ENCODE measurements at regions not wholly inside any gene's neighbourhood (a gene's known extent, or its start where the extent isn't known, plus 50 kb on each side); places are given as distances from the start of the nearest gene placed in this dataset.
"Not testable (repeated sequence)": the region's sequence is repeated elsewhere in the genome, so short reads cannot be mapped to it uniquely, and the experiment has no call there.

DNA sequence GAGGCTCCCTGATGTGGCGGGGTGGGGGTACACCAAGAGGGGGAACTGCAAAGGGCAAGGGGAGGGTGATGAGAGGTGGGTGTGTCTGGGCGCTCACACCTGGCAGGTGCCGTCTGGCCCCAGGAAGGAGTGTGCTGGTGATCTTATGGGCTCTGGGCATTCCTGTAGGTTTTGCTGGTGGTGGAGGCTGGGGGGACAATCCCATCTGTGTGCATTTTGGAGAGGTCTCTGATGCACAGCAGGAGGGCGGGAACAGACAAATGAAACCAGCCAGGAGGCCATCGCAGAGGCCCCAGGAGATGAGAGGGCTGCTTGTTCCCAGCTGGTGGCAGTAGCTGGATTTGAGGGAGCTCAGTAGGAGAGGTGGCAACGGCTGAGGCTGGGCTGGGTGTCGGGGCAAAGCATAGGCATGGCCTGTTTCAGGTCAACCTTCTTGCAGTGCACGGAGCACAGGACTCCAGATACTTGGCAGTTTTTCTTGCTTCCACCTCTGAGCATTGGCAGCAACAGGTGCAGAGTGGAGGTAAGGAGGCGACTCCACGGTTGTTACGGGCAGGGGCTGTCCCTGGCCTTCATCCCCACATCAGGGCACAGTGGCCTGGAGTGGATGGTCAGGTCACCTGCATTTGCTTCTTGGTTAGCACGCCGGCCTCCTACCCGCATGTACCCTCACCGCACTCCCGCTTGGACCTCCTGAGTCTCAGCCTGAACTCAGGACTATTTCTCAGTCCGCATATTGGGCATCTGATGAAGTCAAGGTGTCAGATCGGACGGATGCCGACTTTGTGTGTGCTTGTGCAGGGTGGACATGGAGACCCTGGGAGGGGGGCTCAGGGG is 194.2 kb upstream of the HDAC4 start:
- no peak for DNase-seq

- no peak for DNase-seq
Observed at GRCh38 chr2:239594019-239594771, 193.4 kb upstream of the HDAC4 start.

DNA sequence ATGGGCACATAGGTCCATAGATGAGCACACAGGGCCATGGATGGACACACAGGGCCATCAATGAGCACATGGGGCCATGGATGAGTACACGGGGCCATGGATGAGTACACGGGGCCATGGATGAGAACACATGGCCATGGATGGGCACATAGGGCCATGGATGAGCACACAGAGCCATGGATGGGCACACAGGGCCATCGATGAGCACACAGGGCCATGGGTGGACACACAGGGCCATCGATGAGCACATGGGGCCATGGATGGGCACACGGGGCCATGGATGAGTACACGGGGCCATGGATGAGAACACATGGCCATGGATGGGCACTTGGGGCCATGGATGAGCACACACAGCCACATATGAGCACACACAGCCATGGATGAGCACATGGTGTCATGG is 192.6 kb upstream of the HDAC4 start:
- DNase-seq: no peak

DNA sequence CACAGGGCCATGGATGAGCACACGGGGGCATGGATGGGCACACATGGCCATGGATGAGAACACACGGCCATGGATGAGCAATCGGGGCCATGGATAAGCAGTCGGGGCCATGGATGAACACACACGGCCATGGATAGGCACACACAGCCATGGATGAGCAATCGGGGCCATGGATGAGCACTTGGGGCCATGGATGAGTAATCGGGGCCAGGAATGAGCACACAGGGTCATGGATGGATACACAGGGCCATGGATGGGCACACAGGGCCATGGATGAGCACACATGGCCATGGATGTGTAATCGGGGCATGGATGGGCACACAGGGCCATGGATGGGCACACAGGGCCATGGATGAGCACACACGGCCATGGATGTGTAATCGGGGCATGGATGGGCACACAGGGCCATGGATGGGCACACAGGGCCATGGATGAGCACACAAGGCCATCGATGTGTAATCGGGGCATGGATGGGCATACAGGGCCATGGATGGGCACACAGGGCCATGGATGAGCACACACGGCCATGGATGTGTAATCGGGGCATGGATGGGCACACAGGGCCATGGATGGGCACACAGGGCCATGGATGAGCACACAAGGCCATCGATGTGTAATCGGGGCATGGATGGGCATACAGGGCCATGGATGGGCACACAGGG is 191.9 kb upstream of the HDAC4 start:
- DNase-seq: not testable (repeated sequence)

- DNase-seq: no peak
Observed at GRCh38 chr2:239590995-239591915, 190.4 kb upstream of the HDAC4 start.

- no peak for DNase-seq
Observed at GRCh38 chr2:239590276-239590675, 189.5 kb upstream of the HDAC4 start.

- DNase-seq: no peak
Observed at GRCh38 chr2:239589833-239590232, 189.0 kb upstream of the HDAC4 start.

DNA sequence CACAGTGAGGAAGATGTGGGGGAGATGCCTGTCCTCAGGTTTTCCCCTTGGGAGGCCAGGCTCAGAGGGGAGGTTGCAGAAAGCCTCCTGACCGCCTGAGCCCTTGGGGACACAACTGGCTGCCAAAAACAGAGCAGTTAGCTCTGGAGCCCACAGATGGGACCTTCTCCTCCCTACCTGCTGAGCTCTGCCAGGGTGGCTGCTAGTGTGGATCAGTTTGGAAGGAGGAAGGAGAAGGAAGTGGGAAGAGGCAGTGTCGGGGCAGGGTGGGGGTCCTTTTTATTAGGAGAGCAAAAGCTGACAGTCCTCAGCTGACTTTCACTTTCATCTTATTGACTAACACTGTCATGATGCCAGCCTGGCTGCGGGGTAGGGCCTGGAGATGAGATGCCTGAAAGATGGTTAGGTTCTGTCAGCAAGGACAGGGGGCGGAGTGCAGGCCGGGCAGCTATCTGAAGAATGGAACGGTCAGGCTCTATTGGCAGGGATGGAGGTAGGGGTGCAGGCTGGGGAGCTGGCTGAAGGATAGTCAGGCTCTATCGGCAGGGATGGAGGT is 188.5 kb upstream of the HDAC4 start:
- DNase-seq: no peak

GRCh38 chr2:239588451-239589269 is 187.8 kb upstream of the HDAC4 start:
- DNase-seq: no peak

DNA sequence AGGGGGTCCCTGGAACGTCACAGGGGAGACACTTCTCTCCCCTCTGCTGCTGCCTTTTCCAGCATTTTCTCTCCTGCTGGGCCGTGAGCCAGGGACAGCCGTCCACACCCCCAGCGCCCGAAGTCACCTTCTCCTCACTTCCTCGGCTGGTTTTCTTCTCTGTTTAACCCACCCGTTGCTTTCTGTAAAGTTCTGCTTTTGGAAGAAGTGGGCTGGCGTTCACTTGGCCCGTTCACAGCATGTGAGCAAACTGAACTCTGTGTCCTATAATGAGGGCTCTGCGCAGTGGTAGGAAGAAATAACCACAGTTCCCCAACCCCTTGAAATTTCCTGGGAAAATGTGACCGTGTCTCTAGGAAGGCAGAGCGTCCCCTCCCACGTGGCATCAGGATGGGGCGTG is 187.0 kb upstream of the HDAC4 start:
- no peak for DNase-seq

- no peak for DNase-seq
Observed at GRCh38 chr2:239587311-239587731, 186.5 kb upstream of the HDAC4 start.

- no peak for DNase-seq
Observed at GRCh38 chr2:239586651-239587310, 186.0 kb upstream of the HDAC4 start.

DNA sequence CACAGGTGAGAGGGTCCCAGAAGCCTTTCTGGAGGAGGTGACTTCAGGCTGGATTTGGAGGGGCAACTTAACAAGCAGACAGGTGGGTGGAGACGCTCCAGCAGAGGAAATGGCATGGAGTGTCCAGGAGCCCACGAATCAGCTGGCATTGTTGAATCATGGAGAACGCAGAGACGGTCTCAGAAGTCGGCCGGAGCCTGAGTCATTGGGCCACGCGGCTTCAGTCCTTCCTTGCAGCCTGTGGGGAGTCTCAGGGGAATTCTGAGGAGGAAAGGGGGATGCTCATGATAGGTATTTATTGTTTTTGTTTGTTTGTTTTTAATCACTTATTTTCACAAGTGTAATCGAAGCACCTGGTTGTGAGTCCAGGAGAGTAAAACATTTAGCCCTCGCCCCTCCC is 184.6 kb upstream of the HDAC4 start:
- DNase-seq: no peak

DNA sequence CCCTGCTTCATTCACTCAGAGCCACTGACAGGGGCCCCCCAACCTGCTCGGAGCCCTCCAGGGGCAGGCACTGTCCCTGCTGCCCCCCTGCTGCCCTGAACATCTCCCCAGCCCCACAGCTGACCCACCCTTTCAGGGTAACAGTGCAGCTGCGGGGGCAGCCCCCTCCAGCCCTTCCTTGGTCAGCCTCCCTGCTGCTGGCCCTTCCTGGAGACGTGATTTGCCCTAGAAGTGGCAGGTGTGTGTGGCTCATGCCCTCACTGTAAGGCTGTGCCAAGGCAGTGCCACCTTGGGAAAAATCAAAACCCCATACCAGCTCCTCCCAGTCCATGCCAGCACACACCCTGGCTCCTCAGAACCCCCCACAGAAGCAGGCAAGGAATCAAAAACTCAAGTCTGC is 184.2 kb upstream of the HDAC4 start:
- DNase-seq: no peak

DNA sequence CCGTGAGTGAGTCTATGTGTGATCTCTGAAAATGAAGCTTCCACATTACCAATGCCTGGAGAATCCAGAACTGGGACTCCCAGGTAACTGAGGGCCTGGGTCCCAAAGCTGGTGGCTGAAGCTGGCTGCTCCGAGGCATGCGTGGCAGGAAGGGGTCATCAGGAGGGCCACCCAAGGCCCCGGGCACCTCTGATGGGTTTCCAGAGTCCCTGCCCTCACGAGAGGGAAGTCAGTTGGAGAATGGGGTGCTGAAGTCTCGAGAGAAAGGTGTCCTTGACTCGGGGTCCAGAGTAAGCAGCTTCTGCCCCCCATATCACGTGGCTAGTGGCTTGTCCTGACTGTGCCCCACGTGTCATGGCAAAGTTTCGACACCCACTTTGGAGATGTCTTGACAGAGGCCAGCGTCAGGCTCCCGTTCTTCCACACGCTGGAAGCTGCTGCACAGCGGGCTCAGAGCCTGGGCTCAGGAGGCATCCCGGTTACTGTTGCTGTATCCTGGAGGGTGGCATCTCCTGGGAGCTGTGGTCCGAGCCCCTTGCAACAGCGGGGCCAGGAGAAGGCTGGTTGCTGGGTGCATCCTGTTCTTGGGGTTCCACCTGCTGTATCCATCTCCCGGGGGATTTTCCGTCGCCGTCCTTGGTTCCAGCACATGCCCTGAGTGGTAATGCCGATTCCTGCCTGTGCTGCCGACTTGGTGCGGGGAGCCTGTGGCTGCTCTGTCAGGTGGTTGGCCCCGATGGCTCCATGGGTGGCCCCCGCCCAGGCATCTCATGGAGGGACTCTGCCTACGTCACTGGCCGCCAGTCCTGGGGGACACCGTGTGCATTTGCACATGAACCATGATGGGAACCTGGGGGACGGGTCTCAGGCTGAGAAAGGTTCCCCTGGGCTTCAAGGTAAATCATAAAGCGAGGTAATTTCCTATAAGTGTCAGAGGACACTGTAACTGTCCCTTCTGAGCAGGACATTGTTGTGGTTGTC is 183.3 kb upstream of the HDAC4 start:
- DNase-seq: no peak

DNA sequence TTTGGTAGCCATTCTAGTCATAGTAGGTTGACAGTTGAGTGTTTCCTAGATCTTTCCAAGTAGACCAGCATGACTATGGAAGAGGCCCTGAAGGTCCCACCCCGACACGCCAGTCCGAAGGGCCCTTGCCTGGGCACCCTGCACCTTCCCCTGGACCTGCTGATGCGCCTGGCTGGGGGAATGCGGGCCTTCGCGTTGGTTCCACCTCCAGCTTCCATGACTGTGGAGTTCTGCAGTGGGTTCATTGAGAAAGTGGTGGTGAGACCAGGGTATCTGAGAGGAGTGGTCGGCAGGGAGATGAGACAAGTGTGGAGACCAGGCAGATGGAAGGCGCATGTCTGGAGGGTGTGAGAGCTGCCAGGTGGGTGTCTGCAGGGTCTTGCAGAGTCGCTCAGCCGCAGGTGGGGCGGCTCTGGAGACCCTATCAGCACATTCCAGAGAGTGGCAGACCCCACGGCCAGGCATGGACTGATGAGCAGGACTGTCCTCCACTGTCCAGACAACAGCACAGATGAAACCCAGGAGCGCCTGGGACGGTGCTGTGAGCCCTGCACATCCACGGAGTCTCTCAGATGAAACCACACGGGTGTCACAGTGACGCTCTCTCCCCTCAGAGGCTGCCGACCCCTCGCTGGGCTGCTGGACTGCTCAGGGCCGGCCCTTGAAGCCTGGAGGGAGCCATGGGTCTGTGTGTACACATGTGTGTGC is 182.5 kb upstream of the HDAC4 start:
- no peak for DNase-seq

GRCh38 chr2:239582476-239582875 is 181.7 kb upstream of the HDAC4 start:
- DNase-seq: no peak

GRCh38 chr2:239581352-239581901 is 180.6 kb upstream of the HDAC4 start:
- no peak for DNase-seq

- DNase-seq: no peak
Observed at GRCh38 chr2:239580199-239580527, 179.3 kb upstream of the HDAC4 start.
